ENCODE measurements at regions not wholly inside any gene's neighbourhood (a gene's known extent, or its start where the extent isn't known, plus 50 kb on each side); places are given as distances from the start of the nearest gene placed in this dataset.

- no peak for DNase-seq
Observed at GRCh38 chr3:10555263-10555662, 49.9 kb upstream of the ATP2B2 start.

- no peak for DNase-seq
Observed at GRCh38 chr3:10556312-10556711, 50.9 kb upstream of the ATP2B2 start.

GRCh38 chr3:10557250-10557649, 51.9 kb upstream of the ATP2B2 start:
- no peak for DNase-seq

- DNase-seq: peak in 1 of 5 experiments; percentile 26
Observed at GRCh38 chr3:10557781-10558373, 52.5 kb upstream of the ATP2B2 start.

GRCh38 chr3:10558736-10559135, 53.4 kb upstream of the ATP2B2 start:
- DNase-seq: no peak

GRCh38 chr3:10560060-10560861, 54.9 kb upstream of the ATP2B2 start:
- no peak for DNase-seq

GRCh38 chr3:10561162-10561945, 56.0 kb upstream of the ATP2B2 start:
- DNase-seq: no peak

- DNase-seq: no peak
Observed at GRCh38 chr3:10561946-10562560, 56.7 kb upstream of the ATP2B2 start.

- no peak for DNase-seq
Observed at GRCh38 chr3:10563396-10563795, 58.0 kb upstream of the ATP2B2 start.

- DNase-seq: no peak
Observed at GRCh38 chr3:10565814-10566213, 60.4 kb upstream of the ATP2B2 start.

GRCh38 chr3:10566451-10566850, 61.1 kb upstream of the ATP2B2 start:
- DNase-seq: no peak

- DNase-seq: no peak
Observed at GRCh38 chr3:10568549-10568948, 63.2 kb upstream of the ATP2B2 start.

- DNase-seq: no peak
Observed at GRCh38 chr3:10570196-10570946, 65.0 kb upstream of the ATP2B2 start.

GRCh38 chr3:10574101-10574620, 68.8 kb upstream of the ATP2B2 start:
- DNase-seq: no peak

- no peak for DNase-seq
Observed at GRCh38 chr3:10575601-10576160, 70.3 kb upstream of the ATP2B2 start.

GRCh38 chr3:10577486-10577885, 72.1 kb upstream of the ATP2B2 start:
- DNase-seq: no peak

- DNase-seq: no peak
Observed at GRCh38 chr3:10580426-10580825, 75.0 kb upstream of the ATP2B2 start.

- DNase-seq: no peak
Observed at GRCh38 chr3:10581251-10581650, 75.9 kb upstream of the ATP2B2 start.

- DNase-seq: no peak
Observed at GRCh38 chr3:10581716-10582115, 76.3 kb upstream of the ATP2B2 start.

- DNase-seq: no peak
Observed at GRCh38 chr3:10582733-10583132, 77.3 kb upstream of the ATP2B2 start.

- DNase-seq: no peak
Observed at GRCh38 chr3:10583798-10584708, 78.7 kb upstream of the ATP2B2 start.
